ENCODE measurements at regions not wholly inside any gene's neighbourhood (a gene's known extent, or its start where the extent isn't known, plus 50 kb on each side); places are given as distances from the start of the nearest gene placed in this dataset.

DNA sequence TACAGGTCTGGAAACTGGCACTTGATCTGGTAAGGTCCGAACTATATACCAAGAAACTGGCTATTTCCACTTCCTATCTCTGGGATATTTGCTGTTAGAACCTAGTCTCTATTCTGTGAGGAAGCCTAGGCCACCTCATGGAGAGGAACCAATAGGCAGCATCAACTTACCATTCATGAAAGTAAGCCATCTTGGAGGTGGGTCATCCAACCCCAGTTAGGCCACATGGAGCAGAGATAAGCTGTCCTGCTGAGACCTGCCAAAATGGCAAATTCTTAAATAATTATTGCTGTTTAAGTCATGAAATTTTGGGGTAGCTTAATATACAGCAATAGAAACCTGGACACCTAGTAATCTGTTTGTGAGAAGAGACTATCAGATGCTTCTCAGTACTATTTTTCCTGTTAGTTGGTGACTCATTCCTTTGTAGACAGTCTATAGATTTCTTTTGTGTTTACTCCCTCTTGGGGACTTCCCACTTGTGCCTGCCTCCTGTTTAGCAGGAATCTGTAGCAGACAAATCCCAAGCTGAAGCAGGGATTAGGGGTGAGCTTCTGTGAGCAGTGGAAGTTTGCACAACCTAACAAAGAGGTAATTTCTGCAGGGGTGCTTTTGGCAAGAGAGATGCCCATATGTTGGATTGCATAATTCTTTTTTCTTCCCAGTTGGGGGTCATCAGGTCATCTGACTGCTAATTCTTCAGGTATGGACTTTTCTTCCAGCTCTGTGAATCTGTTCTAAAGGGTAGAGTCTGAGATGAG is 136.8 kb downstream of the IGF1 start (continued):
- TF ChIP-seq, protein P1, sequence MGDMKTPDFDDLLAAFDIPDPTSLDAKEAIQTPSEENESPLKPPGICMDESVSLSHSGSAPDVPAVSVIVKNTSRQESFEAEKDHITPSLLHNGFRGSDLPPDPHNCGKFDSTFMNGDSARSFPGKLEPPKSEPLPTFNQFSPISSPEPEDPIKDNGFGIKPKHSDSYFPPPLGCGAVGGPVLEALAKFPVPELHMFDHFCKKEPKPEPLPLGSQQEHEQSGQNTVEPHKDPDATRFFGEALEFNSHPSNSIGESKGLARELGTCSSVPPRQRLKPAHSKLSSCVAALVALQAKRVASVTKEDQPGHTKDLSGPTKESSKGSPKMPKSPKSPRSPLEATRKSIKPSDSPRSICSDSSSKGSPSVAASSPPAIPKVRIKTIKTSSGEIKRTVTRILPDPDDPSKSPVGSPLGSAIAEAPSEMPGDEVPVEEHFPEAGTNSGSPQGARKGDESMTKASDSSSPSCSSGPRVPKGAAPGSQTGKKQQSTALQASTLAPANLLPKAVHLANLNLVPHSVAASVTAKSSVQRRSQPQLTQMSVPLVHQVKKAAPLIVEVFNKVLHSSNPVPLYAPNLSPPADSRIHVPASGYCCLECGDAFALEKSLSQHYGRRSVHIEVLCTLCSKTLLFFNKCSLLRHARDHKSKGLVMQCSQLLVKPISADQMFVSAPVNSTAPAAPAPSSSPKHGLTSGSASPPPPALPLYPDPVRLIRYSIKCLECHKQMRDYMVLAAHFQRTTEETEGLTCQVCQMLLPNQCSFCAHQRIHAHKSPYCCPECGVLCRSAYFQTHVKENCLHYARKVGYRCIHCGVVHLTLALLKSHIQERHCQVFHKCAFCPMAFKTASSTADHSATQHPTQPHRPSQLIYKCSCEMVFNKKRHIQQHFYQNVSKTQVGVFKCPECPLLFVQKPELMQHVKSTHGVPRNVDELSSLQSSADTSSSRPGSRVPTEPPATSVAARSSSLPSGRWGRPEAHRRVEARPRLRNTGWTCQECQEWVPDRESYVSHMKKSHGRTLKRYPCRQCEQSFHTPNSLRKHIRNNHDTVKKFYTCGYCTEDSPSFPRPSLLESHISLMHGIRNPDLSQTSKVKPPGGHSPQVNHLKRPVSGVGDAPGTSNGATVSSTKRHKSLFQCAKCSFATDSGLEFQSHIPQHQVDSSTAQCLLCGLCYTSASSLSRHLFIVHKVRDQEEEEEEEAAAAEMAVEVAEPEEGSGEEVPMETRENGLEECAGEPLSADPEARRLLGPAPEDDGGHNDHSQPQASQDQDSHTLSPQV (IDR thresholded peaks at IDR 0.05) = peak; percentile 30; the same call in 1 of the 2 replicates
- no peak for TF ChIP-seq ZNF507 (tag; conservative IDR thresholded peaks at IDR 0.05)
- no peak for TF ChIP-seq HNRNPUL1 (IDR thresholded peaks at IDR 0.05; ENCODE audit: low read length)
- TF ChIP-seq GTF2A2 (tag; IDR thresholded peaks at IDR 0.05) = no peak
- 0 out of 2 replicates have a peak, but pooled peaks have one; percentile 56 for TF ChIP-seq JUN (IDR thresholded peaks at IDR 0.05; ENCODE audit: borderline replicate concordance, low read depth, low read length)
- TF ChIP-seq JUN (CRISPR knock-in tag; IDR thresholded peaks at IDR 0.05; ENCODE audit: borderline replicate concordance) = no peak
- TF ChIP-seq ZNF134 (CRISPR knock-in tag; conservative IDR thresholded peaks at IDR 0.05) = no peak
- no peak for TF ChIP-seq THRAP3 (IDR thresholded peaks at IDR 0.05; ENCODE audit: borderline replicate concordance)
- no peak for TF ChIP-seq ZNF24 (IDR thresholded peaks at IDR 0.05)
- TF ChIP-seq ZNF197 (CRISPR knock-in tag; IDR thresholded peaks at IDR 0.05; ENCODE audit: low read depth) = no peak
- TF ChIP-seq, protein P2, sequence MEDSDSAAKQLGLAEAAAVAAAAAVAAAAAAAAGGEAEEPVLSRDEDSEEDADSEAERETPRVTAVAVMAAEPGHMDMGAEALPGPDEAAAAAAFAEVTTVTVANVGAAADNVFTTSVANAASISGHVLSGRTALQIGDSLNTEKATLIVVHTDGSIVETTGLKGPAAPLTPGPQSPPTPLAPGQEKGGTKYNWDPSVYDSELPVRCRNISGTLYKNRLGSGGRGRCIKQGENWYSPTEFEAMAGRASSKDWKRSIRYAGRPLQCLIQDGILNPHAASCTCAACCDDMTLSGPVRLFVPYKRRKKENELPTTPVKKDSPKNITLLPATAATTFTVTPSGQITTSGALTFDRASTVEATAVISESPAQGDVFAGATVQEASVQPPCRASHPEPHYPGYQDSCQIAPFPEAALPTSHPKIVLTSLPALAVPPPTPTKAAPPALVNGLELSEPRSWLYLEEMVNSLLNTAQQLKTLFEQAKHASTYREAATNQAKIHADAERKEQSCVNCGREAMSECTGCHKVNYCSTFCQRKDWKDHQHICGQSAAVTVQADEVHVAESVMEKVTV (CRISPR knock-in tag; IDR thresholded peaks at IDR 0.05) = no peak
- peak; percentile 50; the same call in 1 of the 2 replicates for TF ChIP-seq DPF2 (IDR thresholded peaks at IDR 0.05)
- TF ChIP-seq CREBBP (IDR thresholded peaks at IDR 0.05; ENCODE audit: low read depth, low read length) = no peak
